ENCODE measurements at regions not wholly inside any gene's neighbourhood (a gene's known extent, or its start where the extent isn't known, plus 50 kb on each side); places are given as distances from the start of the nearest gene placed in this dataset.
"Not testable (repeated sequence)": the region's sequence is repeated elsewhere in the genome, so short reads cannot be mapped to it uniquely, and the experiment has no call there.

GRCh38 chrX:55396836-55397235 is 55.1 kb upstream of the MAGEH1 start:
- TF ChIP-seq, protein P1, sequence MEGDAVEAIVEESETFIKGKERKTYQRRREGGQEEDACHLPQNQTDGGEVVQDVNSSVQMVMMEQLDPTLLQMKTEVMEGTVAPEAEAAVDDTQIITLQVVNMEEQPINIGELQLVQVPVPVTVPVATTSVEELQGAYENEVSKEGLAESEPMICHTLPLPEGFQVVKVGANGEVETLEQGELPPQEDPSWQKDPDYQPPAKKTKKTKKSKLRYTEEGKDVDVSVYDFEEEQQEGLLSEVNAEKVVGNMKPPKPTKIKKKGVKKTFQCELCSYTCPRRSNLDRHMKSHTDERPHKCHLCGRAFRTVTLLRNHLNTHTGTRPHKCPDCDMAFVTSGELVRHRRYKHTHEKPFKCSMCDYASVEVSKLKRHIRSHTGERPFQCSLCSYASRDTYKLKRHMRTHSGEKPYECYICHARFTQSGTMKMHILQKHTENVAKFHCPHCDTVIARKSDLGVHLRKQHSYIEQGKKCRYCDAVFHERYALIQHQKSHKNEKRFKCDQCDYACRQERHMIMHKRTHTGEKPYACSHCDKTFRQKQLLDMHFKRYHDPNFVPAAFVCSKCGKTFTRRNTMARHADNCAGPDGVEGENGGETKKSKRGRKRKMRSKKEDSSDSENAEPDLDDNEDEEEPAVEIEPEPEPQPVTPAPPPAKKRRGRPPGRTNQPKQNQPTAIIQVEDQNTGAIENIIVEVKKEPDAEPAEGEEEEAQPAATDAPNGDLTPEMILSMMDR (IDR thresholded peaks at IDR 0.05), result not testable (repeated sequence)
- TF ChIP-seq POLR2A (IDR thresholded peaks at IDR 0.05), result not testable (repeated sequence)

All from heart left ventricle (tissue), 13 donors.